ENCODE measurements at regions not wholly inside any gene's neighbourhood (a gene's known extent, or its start where the extent isn't known, plus 50 kb on each side); places are given as distances from the start of the nearest gene placed in this dataset.

DNA sequence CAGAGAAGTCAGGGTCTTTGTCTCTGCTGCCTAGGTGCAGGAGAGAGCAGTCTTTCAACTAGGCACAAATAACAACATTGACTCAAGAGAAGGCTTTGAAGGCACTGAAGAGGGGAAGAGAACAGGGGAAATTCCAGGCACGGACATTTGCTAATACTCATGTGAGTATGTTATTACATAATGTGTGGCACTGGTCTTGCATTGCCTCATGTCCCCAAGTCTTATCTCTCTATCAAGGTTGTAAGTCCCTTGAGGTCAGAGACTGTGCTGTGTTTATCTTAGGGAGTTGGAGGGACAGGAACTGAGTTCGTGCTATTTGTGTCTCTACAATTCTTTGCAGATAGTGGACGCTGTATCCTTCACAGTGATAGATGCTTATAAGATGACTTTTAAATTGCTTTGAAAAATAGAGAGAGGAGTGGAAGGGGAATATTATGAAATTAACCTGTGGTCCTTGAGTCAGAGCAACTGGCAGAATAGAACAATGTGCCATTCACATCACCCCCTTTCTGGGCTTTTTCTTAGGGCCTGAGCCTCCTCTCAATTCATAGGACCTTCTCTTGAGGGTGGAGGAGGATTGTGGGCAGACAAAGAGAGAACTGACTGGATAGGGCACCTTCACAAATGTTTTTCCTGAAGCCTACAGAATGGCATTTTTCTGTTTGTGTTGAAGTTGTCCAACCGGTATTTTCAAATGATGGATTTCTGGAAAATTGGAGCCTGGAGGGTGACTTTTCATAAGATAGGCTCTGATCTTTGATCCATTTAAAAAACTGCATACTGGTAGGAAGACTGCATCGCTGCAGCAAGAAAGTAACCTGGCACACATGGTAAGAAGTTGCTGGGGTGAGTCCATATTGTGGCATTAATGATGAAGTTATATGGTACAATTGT, 96.6 kb upstream of the CXCR4 start (continued):
- TF ChIP-seq, protein P1, sequence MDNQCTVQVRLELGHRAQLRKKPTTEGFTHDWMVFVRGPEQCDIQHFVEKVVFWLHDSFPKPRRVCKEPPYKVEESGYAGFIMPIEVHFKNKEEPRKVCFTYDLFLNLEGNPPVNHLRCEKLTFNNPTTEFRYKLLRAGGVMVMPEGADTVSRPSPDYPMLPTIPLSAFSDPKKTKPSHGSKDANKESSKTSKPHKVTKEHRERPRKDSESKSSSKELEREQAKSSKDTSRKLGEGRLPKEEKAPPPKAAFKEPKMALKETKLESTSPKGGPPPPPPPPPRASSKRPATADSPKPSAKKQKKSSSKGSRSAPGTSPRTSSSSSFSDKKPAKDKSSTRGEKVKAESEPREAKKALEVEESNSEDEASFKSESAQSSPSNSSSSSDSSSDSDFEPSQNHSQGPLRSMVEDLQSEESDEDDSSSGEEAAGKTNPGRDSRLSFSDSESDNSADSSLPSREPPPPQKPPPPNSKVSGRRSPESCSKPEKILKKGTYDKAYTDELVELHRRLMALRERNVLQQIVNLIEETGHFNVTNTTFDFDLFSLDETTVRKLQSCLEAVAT (IDR thresholded peaks at IDR 0.05) = no peak
- no peak for TF ChIP-seq RBBP5 (conservative IDR thresholded peaks at IDR 0.05)
- no peak for TF ChIP-seq CBX5 (IDR thresholded peaks at IDR 0.05; ENCODE audit: low read depth)
- TF ChIP-seq CREM (IDR thresholded peaks at IDR 0.05; ENCODE audit: low read depth) = peak; percentile 61; the same call in 1 of the 2 replicates
- no peak for TF ChIP-seq MTA3 (IDR thresholded peaks at IDR 0.05; ENCODE audit: borderline replicate concordance, low read length)
- TF ChIP-seq ZNF24 (IDR thresholded peaks at IDR 0.05) = no peak

DNA sequence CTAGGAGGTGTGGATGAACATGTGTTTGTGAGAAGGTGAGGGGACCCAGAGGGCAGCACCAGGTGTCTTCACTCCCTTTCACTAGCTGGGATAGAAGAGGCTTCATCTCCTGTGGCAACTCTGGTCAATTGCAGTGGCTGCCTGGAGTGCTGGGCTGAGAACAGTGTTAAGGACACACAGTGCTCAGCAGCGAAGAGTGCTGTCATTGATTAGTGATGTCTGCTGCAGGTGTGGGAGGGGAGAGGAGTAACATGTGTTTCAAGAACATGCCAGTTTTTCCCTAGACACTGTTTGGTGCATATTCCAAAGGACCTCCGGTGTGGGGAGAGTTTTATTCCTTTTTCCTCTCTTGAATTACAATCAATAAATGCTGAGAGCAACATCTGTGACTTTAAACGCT, 95.9 kb upstream of the CXCR4 start:
- Histone ChIP-seq H3K27ac (ENCODE audit: control insufficient read depth, insufficient read depth) (no peak overlapping the region), H3K4me3 (no peak overlapping the region), H3K9me3 (replicated peaks; ENCODE audit: control insufficient read depth, insufficient read depth, low read length) (peaks cover 2% of the 10 kb centered on the region; the same call in 2 of the 3 replicates), H4K20me1 (ENCODE audit: control insufficient read depth, insufficient read depth) (no peaks in the 10 kb centered on the region), H3K9ac (ENCODE audit: control insufficient read depth, insufficient read depth, low read length) (no peak overlapping the region), H2AFZ (ENCODE audit: control insufficient read depth, low read depth, low read length) (no peak overlapping the region), H3K4me1 (ENCODE audit: control insufficient read depth, insufficient read depth, low read length) (no peaks in the 10 kb centered on the region), H3K79me2 (ENCODE audit: control insufficient read depth, insufficient read depth, low read length) (no peaks in the 10 kb centered on the region), H3K4me2 (ENCODE audit: control insufficient read depth, insufficient read depth) (no peak overlapping the region), H3K27me3 (replicated peaks in 1 of 2; ENCODE audit: control insufficient read depth in 2 of 2, insufficient read depth in 2 of 2, low read length in 1 of 2) (peaks cover 0 to 9% of the 10 kb centered on the region in 2 experiments; a peak in 1 of 4 replicates), H3K36me3 (ENCODE audit: control insufficient read depth in 2 of 2, insufficient read depth in 2 of 2, low read length in 1 of 2) (no peaks in the 10 kb centered on the region)
- intact Hi-C loops (cut with micrococcal nuclease; ENCODE audit: unreplicated experiment) = loop anchor here (2.0 to 5.0 kb wide), 2 partner anchors 97 kb away; partner anchors contain the start of gene CXCR4
- TSS peak; percentile 83 for BruUV-seq (replicated peaks)
- in situ Hi-C loops (cut with MboI) = no loop called here
- ChIA-PET RAD21 (ENCODE audit: unreplicated experiment) (interaction anchor here (1.0 to 5.5 kb wide), 17 partner anchors 13 to 299 kb away, joined by 3 to 78 read pairs (median 6); no protein-coding TSS in a partner anchor), POLR2A (interaction anchor here (1.0 to 7.8 kb wide), 7 partner anchors 25 to 168 kb away, joined by 5 to 56 read pairs (median 7); no protein-coding TSS in a partner anchor), CTCF (interaction anchor here (1.0 to 1.9 kb wide), 9 partner anchors 12 to 165 kb away, joined by 4 to 11 read pairs (median 6); no protein-coding TSS in a partner anchor), SMC1A (ENCODE audit: uncharacterized antibody, unreplicated experiment) (interaction anchor here (0.6 to 10.8 kb wide), 26 partner anchors 10 to 300 kb away, joined by 3 to 202 read pairs (median 8); partner anchors contain the start of gene CXCR4)
- ATAC-seq = peak; percentile 2; the same call in 2 of the 3 replicates
- no peak for DNase-seq (ENCODE audit: low read depth, low spot score)
- 33% methylated on average over 3 of the region's 3 CpGs for WGBS (ENCODE audit: insufficient coverage, insufficient replicate concordance, low lambda C conversion rate, missing lambda C conversion rate)
- no peak for FAIRE-seq
- TF ChIP-seq ZNF384 (IDR thresholded peaks at IDR 0.05; ENCODE audit: borderline replicate concordance, low read depth, low read length) = no peak
- TF ChIP-seq, protein P1 (IDR thresholded peaks at IDR 0.05) = peak; percentile 98
- peak; percentile 17; the same call in 1 of the 2 replicates for TF ChIP-seq DPF2 (IDR thresholded peaks at IDR 0.05)
- TF ChIP-seq SMC3 (IDR thresholded peaks at IDR 0.05; ENCODE audit: borderline replicate concordance, low read length) = no peak
- TF ChIP-seq IKZF1 (conservative IDR thresholded peaks at IDR 0.05) = no peak
- no peak for TF ChIP-seq SREBF2 (IDR thresholded peaks at IDR 0.05; ENCODE audit: low read length)
- TF ChIP-seq SRF (IDR thresholded peaks at IDR 0.05; ENCODE audit: low read depth in 2 of 2, low read length in 2 of 2) = 0 out of 4 replicates have a peak, but pooled peaks of 1 of the 2 experiments have one; percentile 42
- TF ChIP-seq, protein P2, sequence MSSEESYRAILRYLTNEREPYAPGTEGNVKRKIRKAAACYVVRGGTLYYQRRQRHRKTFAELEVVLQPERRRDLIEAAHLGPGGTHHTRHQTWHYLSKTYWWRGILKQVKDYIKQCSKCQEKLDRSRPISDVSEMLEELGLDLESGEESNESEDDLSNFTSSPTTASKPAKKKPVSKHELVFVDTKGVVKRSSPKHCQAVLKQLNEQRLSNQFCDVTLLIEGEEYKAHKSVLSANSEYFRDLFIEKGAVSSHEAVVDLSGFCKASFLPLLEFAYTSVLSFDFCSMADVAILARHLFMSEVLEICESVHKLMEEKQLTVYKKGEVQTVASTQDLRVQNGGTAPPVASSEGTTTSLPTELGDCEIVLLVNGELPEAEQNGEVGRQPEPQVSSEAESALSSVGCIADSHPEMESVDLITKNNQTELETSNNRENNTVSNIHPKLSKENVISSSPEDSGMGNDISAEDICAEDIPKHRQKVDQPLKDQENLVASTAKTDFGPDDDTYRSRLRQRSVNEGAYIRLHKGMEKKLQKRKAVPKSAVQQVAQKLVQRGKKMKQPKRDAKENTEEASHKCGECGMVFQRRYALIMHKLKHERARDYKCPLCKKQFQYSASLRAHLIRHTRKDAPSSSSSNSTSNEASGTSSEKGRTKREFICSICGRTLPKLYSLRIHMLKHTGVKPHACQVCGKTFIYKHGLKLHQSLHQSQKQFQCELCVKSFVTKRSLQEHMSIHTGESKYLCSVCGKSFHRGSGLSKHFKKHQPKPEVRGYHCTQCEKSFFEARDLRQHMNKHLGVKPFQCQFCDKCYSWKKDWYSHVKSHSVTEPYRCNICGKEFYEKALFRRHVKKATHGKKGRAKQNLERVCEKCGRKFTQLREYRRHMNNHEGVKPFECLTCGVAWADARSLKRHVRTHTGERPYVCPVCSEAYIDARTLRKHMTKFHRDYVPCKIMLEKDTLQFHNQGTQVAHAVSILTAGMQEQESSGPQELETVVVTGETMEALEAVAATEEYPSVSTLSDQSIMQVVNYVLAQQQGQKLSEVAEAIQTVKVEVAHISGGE (CRISPR knock-in tag; IDR thresholded peaks at IDR 0.05) = no peak
- TF ChIP-seq ETV6 (conservative IDR thresholded peaks at IDR 0.05 in 1 of 2, IDR thresholded peaks at IDR 0.05 in 1 of 2; ENCODE audit: borderline replicate concordance in 1 of 2, low read depth in 1 of 2) = no peak

Data from GM12878 (cell line).